D721Med (cell line): ENCODE measurements at regions not wholly inside any gene's neighbourhood (a gene's known extent, or its start where the extent isn't known, plus 50 kb on each side); places are given as distances from the start of the nearest gene placed in this dataset.

Experiments
- DNase-seq: peaks from one replicate; pipeline ENCODE4 v3.0.0; 2011; ENCODE audit warnings: low spot score; ENCODE audit not compliant: insufficient read length
- FAIRE-seq: peaks from 2 replicates; lab custom pipeline; 2011; peaks lifted over from hg19 to GRCh38; lab: Jason Lieb, UNC
- CTCF ChIP-seq: IDR thresholded peaks from 2 replicates; pipeline ENCODE4 v1.5.1; 2012; ENCODE audit warnings: mild to moderate bottlenecking, control low read depth; ENCODE audit not compliant: insufficient read depth; ENCODE audit errors: missing control alignments

- DNase-seq (no peak), FAIRE-seq (no peak)
- no peak for TF ChIP-seq CTCF
These were observed 173.0 kb upstream of the GATA6 start for GRCh38 chr18:21996351-21996826.

GRCh38 chr18:21997207-21998143, 171.9 kb upstream of the GATA6 start:
- FAIRE-seq (no peak), DNase-seq (no peak)

GRCh38 chr18:21998486-21998885, 170.9 kb upstream of the GATA6 start:
- DNase-seq (no peak), FAIRE-seq (no peak)
- no peak for TF ChIP-seq CTCF

More at GRCh38 chr18:21997207-21998143, 171.9 kb upstream of the GATA6 start:
- TF ChIP-seq CTCF = peak; percentile 72

- FAIRE-seq = no peak
These were observed 167.4 kb upstream of the GATA6 start for GRCh38 chr18:22001912-22002487.

GRCh38 chr18:22005191-22005841, 164.1 kb upstream of the GATA6 start:
- no peak for TF ChIP-seq CTCF
- DNase-seq (no peak), FAIRE-seq (no peak)

More at GRCh38 chr18:22001912-22002487, 167.4 kb upstream of the GATA6 start:
- no peak for DNase-seq
- no peak for TF ChIP-seq CTCF

- FAIRE-seq (no peak), DNase-seq (no peak)
- TF ChIP-seq CTCF = no peak
These were observed 162.9 kb upstream of the GATA6 start for GRCh38 chr18:22006458-22006857.
